Panc1 (cell line): ENCODE measurements at regions not wholly inside any gene's neighbourhood (a gene's known extent, or its start where the extent isn't known, plus 50 kb on each side); places are given as distances from the start of the nearest gene placed in this dataset.

ENCODE experiments used
- ATAC-seq: fragments of 200-7000 bp; cut with Tn5 transposase; 2 replicates; pipeline ENCODE4 v1.9.1; 2020; ENCODE audit warnings: mild to moderate bottlenecking, moderate library complexity
- BruUV-seq: library from RNA; stranded (reverse); fragments of 400-500 nt; replicated peaks from 2 replicates; lab custom pipeline; 2021; lab: Mats Ljungman, UMichigan
- CTCF ChIA-PET: fragments of 300-600 bp; sonication (Branson Sonifier 250); formaldehyde crosslinking; loops from one replicate; lab custom pipeline; 2022; ENCODE audit warnings: antibody characterized with exemption; lab: Charles Lee
- POLR2A ChIA-PET: fragments of 300-600 bp; sonication (Branson Sonifier 250); formaldehyde crosslinking; loops from one replicate; lab custom pipeline; 2022; ENCODE audit warnings: antibody characterized with exemption; lab: Charles Lee
- DNase-seq: peaks from one replicate; pipeline ENCODE4 v3.0.0-alpha.2; 2010; ENCODE audit warnings: low read depth, low spot score
- H3K27ac ChIP-seq: 2 replicates; pipeline ENCODE4 v1.5.1; 2011; ENCODE audit warnings: mild to moderate bottlenecking, low read length, inconsistent platforms
- H3K27me3 ChIP-seq: fragments of 200-500 bp; sonication (Bioruptor generic); 2 replicates; pipeline ENCODE4 v1.6.0; 2014; ENCODE audit warnings: low read length, inconsistent platforms; ENCODE audit not compliant: control insufficient read depth, insufficient read depth
- H3K36me3 ChIP-seq: fragments of 200-500 bp; sonication (Bioruptor generic); 2 replicates; pipeline ENCODE4 v1.5.1; 2014; ENCODE audit warnings: inconsistent platforms, mild to moderate bottlenecking, low read length, moderate library complexity; ENCODE audit not compliant: control insufficient read depth, insufficient read depth
- H3K4me1 ChIP-seq: 2 replicates; pipeline ENCODE4 v1.5.1; 2011; ENCODE audit warnings: inconsistent platforms, mild to moderate bottlenecking, low read length, moderate library complexity; ENCODE audit not compliant: control insufficient read depth, insufficient read depth
- H3K4me3 ChIP-seq, 2 experiments: 2 replicates each; pipeline ENCODE4 v1.5.1; 2011 to 2012; ENCODE audit warnings: low read depth in 2 of 2, low read length in 2 of 2, mild to moderate bottlenecking in 2 of 2, inconsistent platforms in 1 of 2, moderate library complexity in 1 of 2
- H3K9me3 ChIP-seq: fragments of 200-500 bp; sonication (Bioruptor generic); 2 replicates; pipeline ENCODE4 v1.5.1; 2014; ENCODE audit warnings: low read depth, mild to moderate bottlenecking, inconsistent platforms, low read length, moderate library complexity; ENCODE audit not compliant: control insufficient read depth, insufficient read depth
- CTCF ChIP-seq: fragments of 450-650 bp; IDR thresholded peaks from 2 replicates; pipeline ENCODE4 v1.5.1; 2017; ENCODE audit warnings: mild to moderate bottlenecking
- POLR2AphosphoS5 ChIP-seq: IDR thresholded peaks from 2 replicates; pipeline ENCODE4 v1.6.1; 2012; ENCODE audit warnings: mild to moderate bottlenecking, low read depth, low read length, moderate library complexity
- REST ChIP-seq, 2 experiments: IDR thresholded peaks; 2 replicates each; pipeline ENCODE4 v1.6.1; 2011 to 2012; ENCODE audit warnings: low read depth in 2 of 2, control low read depth in 1 of 2, low read length in 1 of 2, mild to moderate bottlenecking in 1 of 2, moderate library complexity in 1 of 2; ENCODE audit not compliant: insufficient read depth in 1 of 2
- SIN3A ChIP-seq: IDR thresholded peaks from 2 replicates; pipeline ENCODE4 v1.6.1; 2012; ENCODE audit warnings: low read depth, mild to moderate bottlenecking, low read length, moderate library complexity, borderline replicate concordance; ENCODE audit not compliant: insufficient read depth
- TCF7L2 ChIP-seq: IDR thresholded peaks from 2 replicates; pipeline ENCODE4 v1.6.1; 2011; ENCODE audit warnings: mild to moderate bottlenecking, low read depth, low read length, inconsistent platforms
- in situ Hi-C: cut with HindIII; loops from 2 replicates; pipeline ENCODE4 v1.10.0; 2016; ENCODE audit warnings: low sequenced_read_pairs, low pct_unique_long_range_greater_than_20kb
- intact Hi-C: fragments of 100-400 bp; cut with micrococcal nuclease; formaldehyde crosslinking; loops from one replicate; pipeline ENCODE4 v1.10.0; 2022; ENCODE audit not compliant: unreplicated experiment

GRCh38 chr20:41786158-41786557 is 168.0 kb upstream of the CHD6 start:
- Histone ChIP-seq H3K4me1 (no peaks in the 10 kb centered on the region), H3K27ac (no peak overlapping the region), H3K4me3 (no peak overlapping the region), H3K36me3 (no peaks in the 10 kb centered on the region), H3K27me3 (no peaks in the 10 kb centered on the region), H3K9me3 (no peaks in the 10 kb centered on the region)
- ATAC-seq (no peak), DNase-seq (no peak)
- BruUV-seq: no TSS peak
- intact Hi-C loops: no loop called here
- no peak for TF ChIP-seq POLR2AphosphoS5
- TF ChIP-seq REST (IDR thresholded peaks at IDR 0.05; ENCODE audit: insufficient read depth in 1 of 2, low read depth in 2 of 2, low read length in 1 of 2): no peak
- no peak for TF ChIP-seq TCF7L2
- TF ChIP-seq SIN3A: no peak
- TF ChIP-seq CTCF: no peak
- CTCF ChIA-PET: no interaction called here
- in situ Hi-C loops: no loop called here
- POLR2A ChIA-PET: no interaction called here

GRCh38 chr20:41784209-41784958 is 166.2 kb upstream of the CHD6 start:
- Histone ChIP-seq H3K27me3 (no peaks in the 10 kb centered on the region), H3K4me1 (no peaks in the 10 kb centered on the region), H3K36me3 (no peaks in the 10 kb centered on the region), H3K27ac (no peak overlapping the region), H3K4me3 (no peak overlapping the region), H3K9me3 (no peaks in the 10 kb centered on the region)
- BruUV-seq: no TSS peak
- no peak for TF ChIP-seq TCF7L2
- TF ChIP-seq POLR2AphosphoS5: no peak
- TF ChIP-seq CTCF: no peak
- no peak for TF ChIP-seq SIN3A
- no peak for TF ChIP-seq REST (IDR thresholded peaks at IDR 0.05; ENCODE audit: insufficient read depth in 1 of 2, low read depth in 2 of 2, low read length in 1 of 2)
- ChIA-PET CTCF (no interaction called here), POLR2A (no interaction called here)
- ATAC-seq (no peak), DNase-seq (no peak)
- intact Hi-C loops: no loop called here
- in situ Hi-C loops: no loop called here
